RWPE2 (cell line): ENCODE measurements at regions not wholly inside any gene's neighbourhood (a gene's known extent, or its start where the extent isn't known, plus 50 kb on each side); places are given as distances from the start of the nearest gene placed in this dataset.

Experiments used
- ATAC-seq: fragments of 200-7000 bp; cut with Tn5 transposase; 3 replicates; pipeline ENCODE4 v1.9.1; 2021; ENCODE audit warnings: low read depth
- DNase-seq: peaks from one replicate; pipeline ENCODE4 v3.0.0-alpha.2; 2020; ENCODE audit warnings: low spot score
- H3K27ac ChIP-seq: fragments of 450-650 bp; 2 replicates; pipeline ENCODE4 v1.5.1; 2017; ENCODE audit warnings: mild to moderate bottlenecking; ENCODE audit not compliant: poor library complexity, severe bottlenecking
- H3K27me3 ChIP-seq: fragments of 250-450 bp; sonication (Bioruptor Pico); 2 replicates; pipeline ENCODE4 v1.5.1; 2021; ENCODE audit warnings: mild to moderate bottlenecking, moderate library complexity; ENCODE audit not compliant: insufficient read depth, poor library complexity, severe bottlenecking
- H3K36me3 ChIP-seq: fragments of 250-450 bp; sonication (Bioruptor Pico); 2 replicates; pipeline ENCODE4 v1.5.1; 2020; ENCODE audit warnings: low read depth, mild to moderate bottlenecking, moderate library complexity
- H3K4me1 ChIP-seq: fragments of 250-450 bp; sonication (Bioruptor Pico); 2 replicates; pipeline ENCODE4 v1.5.1; 2021; ENCODE audit warnings: mild to moderate bottlenecking, moderate library complexity; ENCODE audit not compliant: insufficient read depth, poor library complexity, severe bottlenecking
- H3K4me3 ChIP-seq: fragments of 250-450 bp; sonication (Bioruptor Pico); 2 replicates; pipeline ENCODE4 v1.5.1; 2021; ENCODE audit warnings: mild to moderate bottlenecking, moderate library complexity; ENCODE audit not compliant: severe bottlenecking
- H3K9me3 ChIP-seq: fragments of 250-450 bp; sonication (Bioruptor Pico); 2 replicates; pipeline ENCODE4 v1.5.1; 2021; ENCODE audit warnings: mild to moderate bottlenecking, moderate library complexity; ENCODE audit not compliant: severe bottlenecking
- CTCF ChIP-seq: fragments of 450-650 bp; IDR thresholded peaks from one replicate; pipeline ENCODE4 v1.5.1; 2017; ENCODE audit warnings: mild to moderate bottlenecking, moderate library complexity; ENCODE audit not compliant: poor library complexity, severe bottlenecking

- Histone ChIP-seq H3K4me1 (no peaks in the 10 kb centered on the region), H3K9me3 (no peaks in the 10 kb centered on the region), H3K36me3 (no peaks in the 10 kb centered on the region), H3K4me3 (no peak overlapping the region), H3K27ac (no peak overlapping the region), H3K27me3 (no peaks in the 10 kb centered on the region)
- ATAC-seq, result no peak
- DNase-seq, result no peak
- TF ChIP-seq CTCF, result no peak
Observed at GRCh38 chr13:33756929-33757328, 61.0 kb upstream of the RFC3 start.

GRCh38 chr13:33757713-33758112 lies 60.2 kb upstream of the RFC3 start:
- Histone ChIP-seq H3K4me3 (no peak overlapping the region), H3K9me3 (no peaks in the 10 kb centered on the region), H3K36me3 (no peaks in the 10 kb centered on the region), H3K27me3 (no peaks in the 10 kb centered on the region), H3K4me1 (no peaks in the 10 kb centered on the region), H3K27ac (no peak overlapping the region)
- DNase-seq (no peak), ATAC-seq (no peak)
- TF ChIP-seq CTCF, result no peak

GRCh38 chr13:33758113-33758512 lies 59.8 kb upstream of the RFC3 start:
- H3K9me3 ChIP-seq, result no peaks in the 10 kb centered on the region
- no peak overlapping the region for H3K27ac ChIP-seq

GRCh38 chr13:33761740-33762139 lies 56.2 kb upstream of the RFC3 start:
- H3K36me3 ChIP-seq, result no peaks in the 10 kb centered on the region
- no peaks in the 10 kb centered on the region for H3K27me3 ChIP-seq
- H3K27ac ChIP-seq, result no peak overlapping the region
- DNase-seq (no peak), ATAC-seq (no peak)
- no peaks in the 10 kb centered on the region for H3K9me3 ChIP-seq
- peak; percentile 34 for TF ChIP-seq CTCF
- H3K4me1 ChIP-seq, result no peaks in the 10 kb centered on the region
- H3K4me3 ChIP-seq, result no peak overlapping the region

More at GRCh38 chr13:33758113-33758512, 59.8 kb upstream of the RFC3 start:
- TF ChIP-seq CTCF, result no peak
- no peak for DNase-seq
- no peaks in the 10 kb centered on the region for H3K4me1 ChIP-seq
- H3K36me3 ChIP-seq, result no peaks in the 10 kb centered on the region
- no peak for ATAC-seq
- no peak overlapping the region for H3K4me3 ChIP-seq
- no peaks in the 10 kb centered on the region for H3K27me3 ChIP-seq

GRCh38 chr13:33763021-33763420 lies 54.9 kb upstream of the RFC3 start:
- Histone ChIP-seq H3K9me3 (no peaks in the 10 kb centered on the region), H3K27me3 (no peaks in the 10 kb centered on the region), H3K4me1 (no peaks in the 10 kb centered on the region), H3K4me3 (no peak overlapping the region), H3K36me3 (no peaks in the 10 kb centered on the region), H3K27ac (no peak overlapping the region)
- TF ChIP-seq CTCF, result no peak
- ATAC-seq, result no peak
- no peak for DNase-seq
